ENCODE measurements at regions not wholly inside any gene's neighbourhood (a gene's known extent, or its start where the extent isn't known, plus 50 kb on each side); places are given as distances from the start of the nearest gene placed in this dataset.

DNA sequence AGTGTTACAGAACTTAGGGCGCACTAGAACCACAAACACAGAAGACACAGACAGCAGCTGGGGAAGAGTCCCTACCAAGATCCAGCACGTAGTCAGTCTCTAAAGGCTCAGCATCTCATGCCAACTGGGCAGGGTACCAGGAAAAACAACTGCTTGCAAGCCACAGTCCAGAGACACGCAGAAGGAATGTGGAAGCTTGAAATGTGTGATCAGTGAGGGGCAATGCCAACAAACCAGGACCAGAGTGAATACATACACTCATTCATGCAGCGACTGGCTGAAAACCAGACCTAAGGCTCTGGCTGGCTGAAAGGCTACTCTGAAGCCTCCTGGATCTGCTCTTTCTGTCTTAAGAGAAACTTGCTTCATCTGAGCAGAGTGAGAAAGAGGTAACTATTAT is 1484.8 kb downstream of the EFNB2 start:
- intact Hi-C loops (cut with DNase I), result no loop called here
- H3K4me3 ChIP-seq, result no peak overlapping the region
- no peaks in the 10 kb centered on the region for H3K9me3 ChIP-seq
- TF ChIP-seq, protein P1, sequence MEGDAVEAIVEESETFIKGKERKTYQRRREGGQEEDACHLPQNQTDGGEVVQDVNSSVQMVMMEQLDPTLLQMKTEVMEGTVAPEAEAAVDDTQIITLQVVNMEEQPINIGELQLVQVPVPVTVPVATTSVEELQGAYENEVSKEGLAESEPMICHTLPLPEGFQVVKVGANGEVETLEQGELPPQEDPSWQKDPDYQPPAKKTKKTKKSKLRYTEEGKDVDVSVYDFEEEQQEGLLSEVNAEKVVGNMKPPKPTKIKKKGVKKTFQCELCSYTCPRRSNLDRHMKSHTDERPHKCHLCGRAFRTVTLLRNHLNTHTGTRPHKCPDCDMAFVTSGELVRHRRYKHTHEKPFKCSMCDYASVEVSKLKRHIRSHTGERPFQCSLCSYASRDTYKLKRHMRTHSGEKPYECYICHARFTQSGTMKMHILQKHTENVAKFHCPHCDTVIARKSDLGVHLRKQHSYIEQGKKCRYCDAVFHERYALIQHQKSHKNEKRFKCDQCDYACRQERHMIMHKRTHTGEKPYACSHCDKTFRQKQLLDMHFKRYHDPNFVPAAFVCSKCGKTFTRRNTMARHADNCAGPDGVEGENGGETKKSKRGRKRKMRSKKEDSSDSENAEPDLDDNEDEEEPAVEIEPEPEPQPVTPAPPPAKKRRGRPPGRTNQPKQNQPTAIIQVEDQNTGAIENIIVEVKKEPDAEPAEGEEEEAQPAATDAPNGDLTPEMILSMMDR (IDR thresholded peaks at IDR 0.05), result no peak
- no peaks in the 10 kb centered on the region for H3K4me1 ChIP-seq
- no peak overlapping the region for H3K27ac ChIP-seq
- H3K27me3 ChIP-seq, result no peaks in the 10 kb centered on the region
- no peaks in the 10 kb centered on the region for H3K36me3 ChIP-seq
- no peak for DNase-seq (ENCODE audit: low spot score in 2 of 2)

DNA sequence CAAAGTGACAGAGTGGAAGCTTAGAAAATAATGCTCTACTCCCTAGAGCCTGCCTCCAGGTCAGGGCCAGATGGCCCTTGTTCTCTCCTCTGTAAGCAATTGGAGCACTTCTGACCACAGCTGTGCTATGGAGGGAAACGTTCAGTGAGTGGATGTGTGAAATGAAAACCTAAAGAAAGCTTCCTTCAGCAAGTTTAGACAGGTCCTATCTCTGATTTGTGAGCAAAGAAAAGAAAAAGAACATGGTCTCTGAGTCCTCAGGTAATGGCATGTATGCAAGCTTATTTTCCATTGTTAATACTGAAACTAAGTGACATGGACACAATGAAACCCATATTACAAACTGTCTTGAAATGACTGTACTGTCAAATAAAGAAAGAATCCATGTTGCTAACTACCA is 1486.8 kb downstream of the EFNB2 start:
- TF ChIP-seq, protein P1 (IDR thresholded peaks at IDR 0.05), result no peak
- no peak for DNase-seq (ENCODE audit: low spot score in 2 of 2)
- H3K4me1 ChIP-seq, result no peaks in the 10 kb centered on the region
- no peaks in the 10 kb centered on the region for H3K9me3 ChIP-seq
- intact Hi-C loops (cut with DNase I), result no loop called here
- H3K36me3 ChIP-seq, result no peaks in the 10 kb centered on the region
- no peak overlapping the region for H3K27ac ChIP-seq
- no peaks in the 10 kb centered on the region for H3K27me3 ChIP-seq
- H3K4me3 ChIP-seq, result no peak overlapping the region

DNA sequence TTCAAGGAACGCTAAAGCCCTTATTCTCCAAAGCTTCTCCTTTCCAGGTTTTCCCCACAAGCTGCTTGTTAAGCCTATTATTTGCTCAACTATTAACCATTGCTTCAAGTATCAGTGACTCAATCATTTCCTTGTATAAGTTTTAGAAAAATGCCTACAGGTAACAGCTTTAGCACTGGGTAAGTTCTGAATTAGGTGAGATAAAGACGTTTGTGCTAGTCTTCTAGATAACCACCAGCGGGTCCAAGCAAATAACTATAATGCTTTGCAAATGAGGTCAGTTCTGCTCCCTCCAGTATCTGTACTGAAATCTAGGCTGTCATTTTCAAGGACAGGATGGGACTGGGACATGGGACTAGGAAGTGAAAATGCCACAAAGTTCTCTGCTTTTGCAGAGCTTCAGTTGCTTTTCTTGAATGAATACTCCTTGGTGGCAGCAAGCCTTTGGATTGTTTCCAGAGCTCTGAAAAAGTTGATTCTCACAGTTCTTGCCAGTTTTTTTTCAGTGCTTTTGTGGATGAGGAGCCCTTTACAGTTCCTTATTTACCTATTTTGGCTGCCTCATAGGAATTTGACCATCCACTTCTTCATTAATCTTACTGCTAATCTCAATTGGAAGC is 1487.7 kb downstream of the EFNB2 start:
- intact Hi-C loops (cut with DNase I), result no loop called here
- DNase-seq (ENCODE audit: low spot score in 2 of 2), result no peak
- H3K4me3 ChIP-seq, result no peak overlapping the region
- H3K36me3 ChIP-seq, result no peaks in the 10 kb centered on the region
- H3K27ac ChIP-seq, result no peak overlapping the region
- H3K27me3 ChIP-seq, result no peaks in the 10 kb centered on the region
- H3K4me1 ChIP-seq, result no peaks in the 10 kb centered on the region
- no peaks in the 10 kb centered on the region for H3K9me3 ChIP-seq
- TF ChIP-seq, protein P1 (IDR thresholded peaks at IDR 0.05), result no peak

DNA sequence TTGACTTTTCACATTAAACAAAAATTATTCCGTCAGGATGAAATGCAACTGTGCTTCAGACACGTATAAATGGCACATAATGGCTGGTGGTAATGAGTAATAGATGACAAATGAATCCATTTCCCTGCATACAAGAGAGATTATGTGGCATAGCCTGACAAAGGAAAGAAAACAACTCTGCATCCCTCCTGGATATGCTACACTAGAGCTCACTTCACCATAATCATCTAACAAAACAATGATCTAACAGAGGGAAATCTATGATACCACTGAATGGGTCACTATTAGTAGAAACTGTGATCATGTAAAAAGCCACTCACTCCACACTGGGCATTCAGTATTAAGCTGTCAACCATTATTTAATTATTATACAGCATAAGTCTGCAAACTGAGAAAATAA is 1498.4 kb downstream of the EFNB2 start:
- Histone ChIP-seq H3K4me1 (no peaks in the 10 kb centered on the region), H3K4me3 (no peak overlapping the region), H3K36me3 (no peaks in the 10 kb centered on the region), H3K27me3 (no peaks in the 10 kb centered on the region), H3K27ac (no peak overlapping the region), H3K9me3 (no peaks in the 10 kb centered on the region)
- intact Hi-C loops (cut with DNase I), result no loop called here
- no peak for DNase-seq (ENCODE audit: low spot score in 2 of 2)
- TF ChIP-seq, protein P1 (IDR thresholded peaks at IDR 0.05), result no peak

DNA sequence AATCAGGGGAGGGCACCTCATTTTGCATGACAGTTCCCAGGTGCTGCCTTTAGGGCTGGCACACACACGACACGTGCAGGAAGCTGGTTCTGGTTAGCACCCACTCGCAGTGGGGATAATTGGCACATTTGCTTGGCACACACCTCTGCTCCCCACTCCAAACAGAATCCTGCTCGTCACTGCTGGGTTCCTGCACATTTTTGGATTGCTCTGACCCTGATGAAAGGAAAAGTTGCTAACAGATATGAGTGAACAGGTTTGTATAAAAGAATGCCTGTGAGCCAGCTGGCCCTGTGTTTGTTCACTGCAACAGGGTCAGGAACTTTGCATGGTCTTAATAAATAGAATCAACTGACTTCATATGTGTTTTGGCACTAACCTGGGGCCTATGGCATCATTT is 1500.4 kb downstream of the EFNB2 start:
- TF ChIP-seq, protein P1 (IDR thresholded peaks at IDR 0.05), result no peak
- no peak overlapping the region for H3K27ac ChIP-seq
- H3K36me3 ChIP-seq, result no peaks in the 10 kb centered on the region
- intact Hi-C loops (cut with DNase I), result no loop called here
- no peaks in the 10 kb centered on the region for H3K27me3 ChIP-seq
- no peak for DNase-seq (ENCODE audit: low spot score in 2 of 2)
- no peaks in the 10 kb centered on the region for H3K9me3 ChIP-seq
- H3K4me3 ChIP-seq, result no peak overlapping the region
- no peaks in the 10 kb centered on the region for H3K4me1 ChIP-seq

DNA sequence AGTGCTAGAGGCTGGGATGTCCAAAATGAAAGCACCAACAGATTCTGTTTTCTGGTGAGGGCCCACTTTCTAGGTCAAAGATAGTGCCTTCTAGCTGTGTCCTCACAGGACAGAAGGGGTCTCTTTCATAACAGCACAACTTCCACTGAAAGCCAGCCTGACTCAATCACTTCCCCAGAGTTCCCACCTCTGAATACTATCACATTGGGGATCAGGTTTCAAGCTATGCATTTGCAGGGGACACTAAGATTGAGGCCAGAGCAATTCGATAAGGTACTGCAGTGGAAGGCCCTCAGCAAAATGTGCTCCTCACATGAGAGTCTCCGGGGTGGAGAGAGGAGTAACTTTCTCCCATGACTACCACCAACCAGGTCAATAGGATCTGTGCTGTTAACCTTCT is 1501.5 kb downstream of the EFNB2 start:
- intact Hi-C loops (cut with DNase I), result no loop called here
- no peaks in the 10 kb centered on the region for H3K4me1 ChIP-seq
- TF ChIP-seq, protein P1 (IDR thresholded peaks at IDR 0.05), result no peak

More for the DNA sequence above, 1501.5 kb downstream of the EFNB2 start:
- Histone ChIP-seq H3K36me3 (no peaks in the 10 kb centered on the region), H3K27ac (no peak overlapping the region), H3K27me3 (no peaks in the 10 kb centered on the region), H3K9me3 (no peaks in the 10 kb centered on the region), H3K4me3 (no peak overlapping the region)
- no peak for DNase-seq (ENCODE audit: low spot score in 2 of 2)

All from ascending aorta (tissue), 2 donors.